GM12872 (cell line): ENCODE measurements at regions not wholly inside any gene's neighbourhood (a gene's known extent, or its start where the extent isn't known, plus 50 kb on each side); places are given as distances from the start of the nearest gene placed in this dataset.

Experiments used
- TF ChIP-seq, protein P1 (sequence below): IDR thresholded peaks from 3 replicates; pipeline ENCODE4 v1.5.1; 2011; ENCODE audit warnings: low read depth, mild to moderate bottlenecking, low read length, moderate library complexity; ENCODE audit not compliant: insufficient read depth

DNA sequence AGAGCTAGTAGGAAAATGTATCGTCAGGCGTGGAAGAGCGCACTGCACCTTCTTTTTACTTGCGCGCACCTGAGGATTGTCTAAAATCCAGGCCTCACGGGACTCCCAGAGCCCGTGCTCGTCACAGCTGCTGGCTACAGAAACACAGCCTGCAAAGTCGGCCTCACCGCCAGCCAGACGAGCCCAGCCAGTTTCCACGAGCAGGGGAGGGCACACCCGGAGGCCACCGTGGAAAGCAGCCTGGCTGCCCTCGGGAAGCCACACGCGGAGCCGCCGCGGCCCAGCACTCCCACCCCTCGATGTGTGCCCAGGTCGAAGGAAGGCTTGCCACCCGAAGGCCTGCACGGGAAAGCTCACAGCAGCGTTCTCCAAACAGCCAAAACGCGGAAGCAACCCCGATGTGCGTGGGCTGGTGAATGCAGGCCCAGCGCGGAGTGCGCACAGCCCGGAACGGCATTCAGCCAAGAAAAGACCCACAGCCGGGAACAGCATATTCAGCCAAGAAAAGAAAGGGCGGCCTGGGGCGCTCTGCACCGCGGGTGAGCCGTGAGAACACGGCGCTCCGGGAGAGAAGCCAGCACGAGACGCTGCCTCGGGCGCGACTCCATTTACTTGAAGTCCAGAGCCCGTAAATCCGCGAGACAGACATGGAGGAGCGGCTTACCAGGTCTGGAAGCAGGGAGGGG is 53.9 kb upstream of the SALL3 start:
- TF ChIP-seq, protein P1, sequence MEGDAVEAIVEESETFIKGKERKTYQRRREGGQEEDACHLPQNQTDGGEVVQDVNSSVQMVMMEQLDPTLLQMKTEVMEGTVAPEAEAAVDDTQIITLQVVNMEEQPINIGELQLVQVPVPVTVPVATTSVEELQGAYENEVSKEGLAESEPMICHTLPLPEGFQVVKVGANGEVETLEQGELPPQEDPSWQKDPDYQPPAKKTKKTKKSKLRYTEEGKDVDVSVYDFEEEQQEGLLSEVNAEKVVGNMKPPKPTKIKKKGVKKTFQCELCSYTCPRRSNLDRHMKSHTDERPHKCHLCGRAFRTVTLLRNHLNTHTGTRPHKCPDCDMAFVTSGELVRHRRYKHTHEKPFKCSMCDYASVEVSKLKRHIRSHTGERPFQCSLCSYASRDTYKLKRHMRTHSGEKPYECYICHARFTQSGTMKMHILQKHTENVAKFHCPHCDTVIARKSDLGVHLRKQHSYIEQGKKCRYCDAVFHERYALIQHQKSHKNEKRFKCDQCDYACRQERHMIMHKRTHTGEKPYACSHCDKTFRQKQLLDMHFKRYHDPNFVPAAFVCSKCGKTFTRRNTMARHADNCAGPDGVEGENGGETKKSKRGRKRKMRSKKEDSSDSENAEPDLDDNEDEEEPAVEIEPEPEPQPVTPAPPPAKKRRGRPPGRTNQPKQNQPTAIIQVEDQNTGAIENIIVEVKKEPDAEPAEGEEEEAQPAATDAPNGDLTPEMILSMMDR: no peak

- TF ChIP-seq, protein P1: no peak
Measured at GRCh38 chr18:78926243-78926615, 53.4 kb upstream of the SALL3 start.

- TF ChIP-seq, protein P1: no peak
Measured at GRCh38 chr18:78927156-78927555, 52.5 kb upstream of the SALL3 start.

- TF ChIP-seq, protein P1: no peak
Measured at GRCh38 chr18:78927616-78928015, 52.0 kb upstream of the SALL3 start.

DNA sequence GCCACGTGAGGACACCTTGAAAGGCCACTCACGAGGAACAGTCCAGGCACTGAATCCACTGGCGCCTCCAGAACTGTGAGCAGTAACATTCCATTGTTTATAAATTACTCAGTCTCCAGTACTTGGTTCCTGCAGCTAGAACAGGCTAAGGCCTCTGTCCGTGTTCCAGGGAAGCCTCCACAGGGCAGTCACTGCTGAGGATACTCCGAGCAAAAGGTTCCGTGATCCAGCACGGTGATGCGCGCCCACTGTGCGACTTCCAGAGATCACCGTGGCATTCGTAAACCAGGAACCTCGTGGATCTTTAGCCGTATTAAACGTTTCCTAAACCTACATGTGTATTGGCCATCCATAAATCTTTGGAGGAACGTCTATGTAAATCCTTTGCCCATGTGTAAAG is 51.5 kb upstream of the SALL3 start:
- TF ChIP-seq, protein P1: no peak

DNA sequence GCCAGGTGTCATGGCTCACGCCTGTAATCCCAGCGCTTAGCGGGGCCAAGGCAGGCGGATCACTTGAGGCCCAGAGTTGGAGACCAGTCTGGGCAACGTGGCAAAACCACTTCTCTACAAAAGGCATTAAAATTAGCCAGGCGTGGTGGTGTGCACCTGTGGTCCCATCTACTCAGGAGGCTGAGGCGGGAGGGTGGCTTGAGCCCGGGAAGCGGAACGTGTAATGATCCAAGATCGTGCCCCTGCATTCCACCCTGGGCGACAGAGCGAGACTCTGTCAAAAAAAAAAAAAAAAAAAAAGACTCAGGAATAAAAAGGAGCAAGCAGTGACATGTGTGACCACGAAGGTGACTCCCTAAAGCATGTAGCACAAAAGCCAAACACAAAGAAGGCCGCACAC is 50.1 kb upstream of the SALL3 start:
- TF ChIP-seq, protein P1: no peak
